DND-41 (cell line): ENCODE measurements at regions not wholly inside any gene's neighbourhood (a gene's known extent, or its start where the extent isn't known, plus 50 kb on each side); places are given as distances from the start of the nearest gene placed in this dataset.

Source experiments
- EZH2 ChIP-seq: IDR thresholded peaks from 3 replicates; pipeline ENCODE4 v1.6.1; 2012; ENCODE audit warnings: borderline replicate concordance, low read depth, mild to moderate bottlenecking, moderate library complexity, low read length, inconsistent platforms; ENCODE audit not compliant: severe bottlenecking
- TF ChIP-seq, protein P1 (sequence below): IDR thresholded peaks from 2 replicates; pipeline ENCODE4 v1.5.1; 2012; ENCODE audit warnings: borderline replicate concordance, low read length, moderate library complexity, mild to moderate bottlenecking; ENCODE audit not compliant: poor library complexity, severe bottlenecking; ENCODE audit errors: extremely low read depth

DNA sequence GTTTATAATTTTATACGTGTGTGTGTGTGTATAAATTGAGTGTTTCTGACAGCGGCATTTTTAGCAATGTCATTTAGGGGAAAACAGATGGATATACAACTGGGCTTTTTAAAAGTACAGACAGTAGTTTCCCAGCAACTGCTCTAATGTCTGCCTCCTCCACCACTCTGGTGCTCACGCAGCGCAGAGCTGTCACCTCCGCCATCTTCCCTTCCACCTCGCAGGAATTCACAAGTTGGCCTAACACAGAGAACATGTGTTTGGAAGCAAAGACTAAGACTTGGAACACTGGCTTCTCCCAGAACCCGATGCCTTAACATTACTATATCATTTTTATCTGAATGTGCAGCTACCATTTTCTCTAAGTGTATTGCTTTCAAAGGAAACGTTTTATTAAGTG is 158.3 kb upstream of the FSTL5 start:
- TF ChIP-seq, protein P1, sequence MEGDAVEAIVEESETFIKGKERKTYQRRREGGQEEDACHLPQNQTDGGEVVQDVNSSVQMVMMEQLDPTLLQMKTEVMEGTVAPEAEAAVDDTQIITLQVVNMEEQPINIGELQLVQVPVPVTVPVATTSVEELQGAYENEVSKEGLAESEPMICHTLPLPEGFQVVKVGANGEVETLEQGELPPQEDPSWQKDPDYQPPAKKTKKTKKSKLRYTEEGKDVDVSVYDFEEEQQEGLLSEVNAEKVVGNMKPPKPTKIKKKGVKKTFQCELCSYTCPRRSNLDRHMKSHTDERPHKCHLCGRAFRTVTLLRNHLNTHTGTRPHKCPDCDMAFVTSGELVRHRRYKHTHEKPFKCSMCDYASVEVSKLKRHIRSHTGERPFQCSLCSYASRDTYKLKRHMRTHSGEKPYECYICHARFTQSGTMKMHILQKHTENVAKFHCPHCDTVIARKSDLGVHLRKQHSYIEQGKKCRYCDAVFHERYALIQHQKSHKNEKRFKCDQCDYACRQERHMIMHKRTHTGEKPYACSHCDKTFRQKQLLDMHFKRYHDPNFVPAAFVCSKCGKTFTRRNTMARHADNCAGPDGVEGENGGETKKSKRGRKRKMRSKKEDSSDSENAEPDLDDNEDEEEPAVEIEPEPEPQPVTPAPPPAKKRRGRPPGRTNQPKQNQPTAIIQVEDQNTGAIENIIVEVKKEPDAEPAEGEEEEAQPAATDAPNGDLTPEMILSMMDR, result no peak
- TF ChIP-seq EZH2, result no peak
